HG02588 (cell line): ENCODE measurements at regions not wholly inside any gene's neighbourhood (a gene's known extent, or its start where the extent isn't known, plus 50 kb on each side); places are given as distances from the start of the nearest gene placed in this dataset.
A peak's percentile ranks its signal among the peaks of the same experiment; 100 is the strongest.

Experiments used
- ATAC-seq: cut with Tn5 transposase; IDR thresholded peaks from one replicate; pipeline ENCODE4 v1.9.1; 2021; ENCODE audit warnings: mild to moderate bottlenecking, moderate library complexity; ENCODE audit not compliant: unreplicated experiment

GRCh38 chr20:23155141-23155590 is 69.0 kb upstream of the CD93 start:
- no peak for ATAC-seq

- no peak for ATAC-seq
Measured at GRCh38 chr20:23153696-23154341, 67.7 kb upstream of the CD93 start.

- ATAC-seq, result no peak
Measured at GRCh38 chr20:23152902-23153301, 66.8 kb upstream of the CD93 start.

- no peak for ATAC-seq
Measured at GRCh38 chr20:23152308-23152892, 66.3 kb upstream of the CD93 start.

GRCh38 chr20:23151885-23152284 is 65.8 kb upstream of the CD93 start:
- ATAC-seq, result no peak

- ATAC-seq, result no peak
Measured at GRCh38 chr20:23151008-23151703, 65.0 kb upstream of the CD93 start.

GRCh38 chr20:23150304-23151007 is 64.3 kb upstream of the CD93 start:
- no peak for ATAC-seq

- no peak for ATAC-seq
Measured at GRCh38 chr20:23149623-23150279, 63.6 kb upstream of the CD93 start.

- ATAC-seq, result no peak
Measured at GRCh38 chr20:23148731-23149570, 62.8 kb upstream of the CD93 start.

GRCh38 chr20:23147964-23148730 is 62.0 kb upstream of the CD93 start:
- peak; percentile 52 for ATAC-seq

GRCh38 chr20:23147647-23147963 is 61.5 kb upstream of the CD93 start:
- ATAC-seq, result no peak

- no peak for ATAC-seq
Measured at GRCh38 chr20:23146857-23147637, 60.9 kb upstream of the CD93 start.

GRCh38 chr20:23146181-23146580 is 60.1 kb upstream of the CD93 start:
- ATAC-seq, result no peak

- no peak for ATAC-seq
Measured at GRCh38 chr20:23145281-23145700, 59.2 kb upstream of the CD93 start.

- no peak for ATAC-seq
Measured at GRCh38 chr20:23144856-23145255, 58.7 kb upstream of the CD93 start.

GRCh38 chr20:23143986-23144690 is 58.0 kb upstream of the CD93 start:
- no peak for ATAC-seq

GRCh38 chr20:23143098-23143497 is 57.0 kb upstream of the CD93 start:
- no peak for ATAC-seq
